ENCODE measurements at regions not wholly inside any gene's neighbourhood (a gene's known extent, or its start where the extent isn't known, plus 50 kb on each side); places are given as distances from the start of the nearest gene placed in this dataset.

- DNase-seq = no peak
Observed at GRCh38 chr10:118102121-118102520, 55.4 kb upstream of the RAB11FIP2 start.

GRCh38 chr10:118101501-118101900, 54.8 kb upstream of the RAB11FIP2 start:
- no peak for DNase-seq
